WTC11 (cell line): ENCODE measurements at regions not wholly inside any gene's neighbourhood (a gene's known extent, or its start where the extent isn't known, plus 50 kb on each side); places are given as distances from the start of the nearest gene placed in this dataset.

Experiments used
- ATAC-seq: fragments of 200-7000 bp; cut with Tn5 transposase; 2 replicates; pipeline ENCODE4 v1.10.0; 2021; ENCODE audit warnings: mild to moderate bottlenecking, moderate library complexity
- CTCF ChIA-PET: fragments of 300-600 bp; sonication (Branson Sonifier 250); formaldehyde crosslinking; loops from one replicate; lab custom pipeline; 2021; ENCODE audit warnings: antibody characterized with exemption; lab: Charles Lee
- POLR2A ChIA-PET: fragments of 350-600 bp; sonication (Branson Sonifier 250); formaldehyde crosslinking; loops from one replicate; lab custom pipeline; 2021; ENCODE audit warnings: antibody characterized with exemption; lab: Charles Lee
- DNase-seq: peaks from one replicate; pipeline ENCODE4 v3.0.0; 2021; ENCODE audit warnings: low spot score
- H3K27ac Mint-ChIP-seq: 2 replicates; pipeline ENCODE4 v1.8.0; 2021; ENCODE audit warnings: mixed read lengths
- H3K27me3 Mint-ChIP-seq: 2 replicates; pipeline ENCODE4 v1.8.0; 2021; ENCODE audit warnings: low read depth, mild to moderate bottlenecking, moderate library complexity, mixed read lengths
- H3K36me3 Mint-ChIP-seq: 2 replicates; pipeline ENCODE4 v1.8.0; 2021; ENCODE audit warnings: mixed read lengths
- H3K4me1 Mint-ChIP-seq: 2 replicates; pipeline ENCODE4 v1.8.0; 2022; ENCODE audit warnings: mixed read lengths
- H3K4me3 Mint-ChIP-seq: 2 replicates; pipeline ENCODE4 v1.8.0; 2021; ENCODE audit warnings: mild to moderate bottlenecking, moderate library complexity, mixed read lengths
- H3K9me3 Mint-ChIP-seq: 2 replicates; pipeline ENCODE4 v1.8.0; 2021; ENCODE audit warnings: mixed read lengths
- ATF3 ChIP-seq: sonication (generic); formaldehyde crosslinking; conservative IDR thresholded peaks from 2 replicates; pipeline ENCODE4 v1.8.1; 2022; ENCODE audit warnings: mild to moderate bottlenecking, missing genetic modification reagents
- EMX1 ChIP-seq: fragments of 250-450 bp; sonication (Bioruptor Pico); IDR thresholded peaks from 2 replicates; pipeline ENCODE4 v1.8.0; 2021; ENCODE audit warnings: mild to moderate bottlenecking
- ESRRA ChIP-seq: sonication (generic); formaldehyde crosslinking; IDR thresholded peaks from 2 replicates; pipeline ENCODE4 v1.8.1; 2022; ENCODE audit warnings: mild to moderate bottlenecking, missing genetic modification reagents, borderline replicate concordance
- ETV6 ChIP-seq: sonication (generic); formaldehyde crosslinking; IDR thresholded peaks from 2 replicates; pipeline ENCODE4 v1.8.1; 2022; ENCODE audit warnings: mild to moderate bottlenecking, missing genetic modification reagents
- FOXP1 ChIP-seq: sonication (generic); formaldehyde crosslinking; IDR thresholded peaks from 2 replicates; pipeline ENCODE4 v1.8.0; 2022; ENCODE audit warnings: missing genetic modification reagents, mild to moderate bottlenecking, moderate library complexity, borderline replicate concordance
- GABPB1 ChIP-seq: sonication (generic); formaldehyde crosslinking; IDR thresholded peaks from 2 replicates; pipeline ENCODE4 v1.8.1; 2023; ENCODE audit warnings: mild to moderate bottlenecking, missing genetic modification reagents
- GRHL2 ChIP-seq: fragments of 250-450 bp; sonication (Bioruptor Pico); IDR thresholded peaks from 2 replicates; pipeline ENCODE4 v1.8.0; 2022; ENCODE audit warnings: mild to moderate bottlenecking, moderate library complexity; ENCODE audit not compliant: insufficient replicate concordance, severe bottlenecking
- JUN ChIP-seq: sonication (generic); formaldehyde crosslinking; IDR thresholded peaks from 2 replicates; pipeline ENCODE4 v1.8.0; 2023; ENCODE audit warnings: mild to moderate bottlenecking, missing genetic modification reagents
- NFATC4 ChIP-seq: fragments of 250-450 bp; sonication (Bioruptor Pico); IDR thresholded peaks from 2 replicates; pipeline ENCODE4 v1.9.0; 2021; ENCODE audit warnings: mild to moderate bottlenecking
- NR2C2 ChIP-seq: sonication (generic); formaldehyde crosslinking; IDR thresholded peaks from 2 replicates; pipeline ENCODE4 v1.8.0; 2022; ENCODE audit warnings: mild to moderate bottlenecking, missing genetic modification reagents
- TEAD1 ChIP-seq: sonication (generic); formaldehyde crosslinking; IDR thresholded peaks from 2 replicates; pipeline ENCODE4 v1.8.0; 2022; ENCODE audit warnings: mild to moderate bottlenecking, missing genetic modification reagents
- TP53 ChIP-seq: sonication (generic); formaldehyde crosslinking; IDR thresholded peaks from 2 replicates; pipeline ENCODE4 v1.8.1; 2023; ENCODE audit warnings: mild to moderate bottlenecking, missing genetic modification reagents
- ZBTB43 ChIP-seq: sonication (generic); formaldehyde crosslinking; IDR thresholded peaks from 2 replicates; pipeline ENCODE4 v1.8.1; 2023; ENCODE audit warnings: mild to moderate bottlenecking, missing genetic modification reagents
- ZNF423 ChIP-seq: fragments of 250-450 bp; sonication (Bioruptor Pico); IDR thresholded peaks from 2 replicates; pipeline ENCODE4 v2.1.2; 2022; ENCODE audit warnings: mild to moderate bottlenecking, moderate library complexity
- ZNF671 ChIP-seq: fragments of 250-450 bp; sonication (Bioruptor Pico); IDR thresholded peaks from 2 replicates; pipeline ENCODE4 v1.8.0; 2021; ENCODE audit warnings: mild to moderate bottlenecking
- ZSCAN18 ChIP-seq: fragments of 250-450 bp; sonication (Bioruptor Pico); IDR thresholded peaks from 2 replicates; pipeline ENCODE4 v2.1.2; 2022; ENCODE audit warnings: mild to moderate bottlenecking, moderate library complexity
- TF ChIP-seq, protein P1 (sequence below): sonication (generic); formaldehyde crosslinking; IDR thresholded peaks from 2 replicates; pipeline ENCODE4 v1.8.1; 2023; ENCODE audit warnings: mild to moderate bottlenecking, missing genetic modification reagents, moderate library complexity
- TF ChIP-seq, protein P2 (sequence below): sonication (generic); formaldehyde crosslinking; IDR thresholded peaks from 2 replicates; pipeline ENCODE4 v1.8.0; 2023; ENCODE audit warnings: missing genetic modification reagents
- TF ChIP-seq, protein P3 (sequence below): fragments of 250-450 bp; sonication (Bioruptor Pico); IDR thresholded peaks from 2 replicates; pipeline ENCODE4 v1.9.0; 2021; ENCODE audit warnings: mild to moderate bottlenecking
- TF ChIP-seq, protein P4 (sequence below): fragments of 250-450 bp; sonication (Bioruptor Pico); conservative IDR thresholded peaks from 2 replicates; pipeline ENCODE4 v1.9.0; 2021; ENCODE audit warnings: mild to moderate bottlenecking
- TF ChIP-seq, protein P5 (sequence below): sonication (generic); formaldehyde crosslinking; IDR thresholded peaks from 2 replicates; pipeline ENCODE4 v1.8.0; 2023; ENCODE audit warnings: missing genetic modification reagents, mild to moderate bottlenecking, borderline replicate concordance

GRCh38 chr12:84741031-84741430, 171.6 kb downstream of the SLC6A15 start:
- TF ChIP-seq JUN (no peak), ESRRA (no peak), GRHL2 (CRISPR knock-in tag) (no peak)
- TF ChIP-seq, protein P1, sequence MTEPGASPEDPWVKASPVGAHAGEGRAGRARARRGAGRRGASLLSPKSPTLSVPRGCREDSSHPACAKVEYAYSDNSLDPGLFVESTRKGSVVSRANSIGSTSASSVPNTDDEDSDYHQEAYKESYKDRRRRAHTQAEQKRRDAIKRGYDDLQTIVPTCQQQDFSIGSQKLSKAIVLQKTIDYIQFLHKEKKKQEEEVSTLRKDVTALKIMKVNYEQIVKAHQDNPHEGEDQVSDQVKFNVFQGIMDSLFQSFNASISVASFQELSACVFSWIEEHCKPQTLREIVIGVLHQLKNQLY (CRISPR knock-in tag), result no peak
- TF ChIP-seq, protein P2, sequence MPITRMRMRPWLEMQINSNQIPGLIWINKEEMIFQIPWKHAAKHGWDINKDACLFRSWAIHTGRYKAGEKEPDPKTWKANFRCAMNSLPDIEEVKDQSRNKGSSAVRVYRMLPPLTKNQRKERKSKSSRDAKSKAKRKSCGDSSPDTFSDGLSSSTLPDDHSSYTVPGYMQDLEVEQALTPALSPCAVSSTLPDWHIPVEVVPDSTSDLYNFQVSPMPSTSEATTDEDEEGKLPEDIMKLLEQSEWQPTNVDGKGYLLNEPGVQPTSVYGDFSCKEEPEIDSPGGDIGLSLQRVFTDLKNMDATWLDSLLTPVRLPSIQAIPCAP (CRISPR knock-in tag), result no peak
- Mint-ChIP-seq H3K4me3 (no peak overlapping the region), H3K27ac (no peak overlapping the region), H3K4me1 (peaks cover 21% of the 10 kb centered on the region), H3K27me3 (no peaks in the 10 kb centered on the region), H3K9me3 (no peaks in the 10 kb centered on the region), H3K36me3 (no peaks in the 10 kb centered on the region)
- CTCF ChIA-PET, result no interaction called here
- POLR2A ChIA-PET, result no interaction called here
- no peak for DNase-seq
- ATAC-seq, result no peak

GRCh38 chr12:84740602-84741001, 172.0 kb downstream of the SLC6A15 start:
- Mint-ChIP-seq H3K27me3 (no peaks in the 10 kb centered on the region), H3K9me3 (no peaks in the 10 kb centered on the region), H3K36me3 (no peaks in the 10 kb centered on the region), H3K27ac (no peak overlapping the region), H3K4me3 (no peak overlapping the region)
- CTCF ChIA-PET, result no interaction called here
- no peak for DNase-seq
- ATAC-seq, result no peak
- TF ChIP-seq, protein P1 (CRISPR knock-in tag), result no peak
- TF ChIP-seq ZBTB43 (CRISPR knock-in tag) (no peak), ZNF671 (CRISPR knock-in tag) (no peak), TP53 (CRISPR knock-in tag) (no peak), TEAD1 (no peak), NFATC4 (CRISPR knock-in tag) (no peak), EMX1 (CRISPR knock-in tag) (no peak), NR2C2 (CRISPR knock-in tag) (no peak), GABPB1 (CRISPR knock-in tag) (no peak), ZNF423 (CRISPR knock-in tag) (no peak), FOXP1 (no peak), ETV6 (CRISPR knock-in tag) (no peak), ZSCAN18 (no peak), ATF3 (CRISPR knock-in tag) (no peak)
- TF ChIP-seq, protein P3, sequence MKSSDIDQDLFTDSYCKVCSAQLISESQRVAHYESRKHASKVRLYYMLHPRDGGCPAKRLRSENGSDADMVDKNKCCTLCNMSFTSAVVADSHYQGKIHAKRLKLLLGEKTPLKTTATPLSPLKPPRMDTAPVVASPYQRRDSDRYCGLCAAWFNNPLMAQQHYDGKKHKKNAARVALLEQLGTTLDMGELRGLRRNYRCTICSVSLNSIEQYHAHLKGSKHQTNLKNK (CRISPR knock-in tag), result no peak
- TF ChIP-seq, protein P4, sequence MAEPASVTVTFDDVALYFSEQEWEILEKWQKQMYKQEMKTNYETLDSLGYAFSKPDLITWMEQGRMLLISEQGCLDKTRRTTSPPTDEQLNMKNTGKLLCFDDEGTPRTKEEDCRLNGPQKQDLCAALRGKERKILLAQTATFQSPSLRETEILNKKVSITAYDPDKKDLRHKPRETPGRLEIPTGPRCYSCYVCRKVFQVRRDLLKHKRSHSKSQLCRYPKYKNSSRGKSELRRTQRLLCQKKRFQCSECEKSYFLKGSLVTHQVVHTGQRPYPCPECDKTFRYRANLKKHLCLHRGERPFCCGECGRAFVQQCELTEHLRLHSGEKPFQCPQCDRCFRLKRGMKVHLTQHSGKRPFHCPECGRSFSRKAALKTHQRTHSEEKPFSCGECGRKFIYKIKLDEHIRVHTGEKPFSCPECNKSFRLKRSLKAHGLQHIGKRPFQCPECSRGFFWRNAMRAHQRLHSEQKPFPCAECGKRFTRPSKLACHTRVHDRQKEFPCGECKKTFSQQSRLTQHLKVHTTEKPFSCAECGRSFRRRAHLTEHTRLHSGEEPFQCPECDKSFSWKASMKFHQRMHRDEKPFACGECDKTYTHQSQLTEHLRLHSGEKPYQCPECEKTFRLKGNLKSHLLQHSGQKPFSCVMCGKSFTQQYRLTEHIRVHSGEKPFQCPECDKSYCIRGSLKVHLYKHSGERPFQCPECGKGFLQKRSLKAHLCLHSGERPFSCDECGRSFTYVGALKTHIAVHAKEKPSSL (CRISPR knock-in tag), result no peak
- TF ChIP-seq, protein P5, sequence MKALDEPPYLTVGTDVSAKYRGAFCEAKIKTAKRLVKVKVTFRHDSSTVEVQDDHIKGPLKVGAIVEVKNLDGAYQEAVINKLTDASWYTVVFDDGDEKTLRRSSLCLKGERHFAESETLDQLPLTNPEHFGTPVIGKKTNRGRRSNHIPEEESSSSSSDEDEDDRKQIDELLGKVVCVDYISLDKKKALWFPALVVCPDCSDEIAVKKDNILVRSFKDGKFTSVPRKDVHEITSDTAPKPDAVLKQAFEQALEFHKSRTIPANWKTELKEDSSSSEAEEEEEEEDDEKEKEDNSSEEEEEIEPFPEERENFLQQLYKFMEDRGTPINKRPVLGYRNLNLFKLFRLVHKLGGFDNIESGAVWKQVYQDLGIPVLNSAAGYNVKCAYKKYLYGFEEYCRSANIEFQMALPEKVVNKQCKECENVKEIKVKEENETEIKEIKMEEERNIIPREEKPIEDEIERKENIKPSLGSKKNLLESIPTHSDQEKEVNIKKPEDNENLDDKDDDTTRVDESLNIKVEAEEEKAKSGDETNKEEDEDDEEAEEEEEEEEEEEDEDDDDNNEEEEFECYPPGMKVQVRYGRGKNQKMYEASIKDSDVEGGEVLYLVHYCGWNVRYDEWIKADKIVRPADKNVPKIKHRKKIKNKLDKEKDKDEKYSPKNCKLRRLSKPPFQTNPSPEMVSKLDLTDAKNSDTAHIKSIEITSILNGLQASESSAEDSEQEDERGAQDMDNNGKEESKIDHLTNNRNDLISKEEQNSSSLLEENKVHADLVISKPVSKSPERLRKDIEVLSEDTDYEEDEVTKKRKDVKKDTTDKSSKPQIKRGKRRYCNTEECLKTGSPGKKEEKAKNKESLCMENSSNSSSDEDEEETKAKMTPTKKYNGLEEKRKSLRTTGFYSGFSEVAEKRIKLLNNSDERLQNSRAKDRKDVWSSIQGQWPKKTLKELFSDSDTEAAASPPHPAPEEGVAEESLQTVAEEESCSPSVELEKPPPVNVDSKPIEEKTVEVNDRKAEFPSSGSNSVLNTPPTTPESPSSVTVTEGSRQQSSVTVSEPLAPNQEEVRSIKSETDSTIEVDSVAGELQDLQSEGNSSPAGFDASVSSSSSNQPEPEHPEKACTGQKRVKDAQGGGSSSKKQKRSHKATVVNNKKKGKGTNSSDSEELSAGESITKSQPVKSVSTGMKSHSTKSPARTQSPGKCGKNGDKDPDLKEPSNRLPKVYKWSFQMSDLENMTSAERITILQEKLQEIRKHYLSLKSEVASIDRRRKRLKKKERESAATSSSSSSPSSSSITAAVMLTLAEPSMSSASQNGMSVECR (CRISPR knock-in tag), result no peak
- TF ChIP-seq, all 79 proteins: peak for 0
- POLR2A ChIA-PET, result no interaction called here
- H3K4me1 Mint-ChIP-seq, result peaks cover 25% of the 10 kb centered on the region
